Thymus (tissue), 11 donors: ENCODE measurements at regions not wholly inside any gene's neighbourhood (a gene's known extent, or its start where the extent isn't known, plus 50 kb on each side); places are given as distances from the start of the nearest gene placed in this dataset.

Experiments
- DNase-seq, 9 donors: peaks; one replicate each; pipeline ENCODE4 v3.0.0-alpha.2; 2013; ENCODE audit warnings: low spot score in 9 of 9, low read depth in 6 of 9, missing footprints in 1 of 9
- H3K27ac ChIP-seq, 2 donors: one replicate each; pipeline ENCODE4 v1.5.1; 2013; ENCODE audit warnings: control low read depth in 1 of 2, low read depth in 1 of 2, low read length in 1 of 2, mild to moderate bottlenecking in 1 of 2, moderate library complexity in 1 of 2
- H3K27me3 ChIP-seq, 2 donors: one replicate each; pipeline ENCODE4 v1.5.1; 2013; ENCODE audit warnings: low read length in 1 of 2; ENCODE audit not compliant: control insufficient read depth in 2 of 2, insufficient read depth in 1 of 2
- H3K36me3 ChIP-seq, 2 donors: one replicate each; pipeline ENCODE4 v1.5.1; 2013; ENCODE audit warnings: low read length in 1 of 2, mild to moderate bottlenecking in 1 of 2, moderate library complexity in 1 of 2; ENCODE audit not compliant: control insufficient read depth in 2 of 2, insufficient read depth in 2 of 2
- H3K4me1 ChIP-seq, 2 donors: one replicate each; pipeline ENCODE4 v1.5.1; 2013; ENCODE audit warnings: low read length in 2 of 2; ENCODE audit not compliant: control insufficient read depth in 2 of 2, insufficient read depth in 2 of 2
- H3K4me3 ChIP-seq, 2 donors: one replicate each; pipeline ENCODE4 v1.5.1; 2013; ENCODE audit warnings: low read length in 2 of 2, control low read depth in 1 of 2, mild to moderate bottlenecking in 1 of 2
- H3K9me3 ChIP-seq, 2 donors: one replicate each; pipeline ENCODE4 v1.5.1; 2013; ENCODE audit warnings: low read length in 1 of 2, mild to moderate bottlenecking in 1 of 2; ENCODE audit not compliant: control insufficient read depth in 2 of 2, insufficient read depth in 1 of 2
- WGBS: extraction: QIAGEN DNeasy Blood & Tissue Kit; methylation state at CpG from one replicate; pipeline ENCODE4 v1.1.7; 2013; 5-methylcytosine and 5-hydroxymethylcytosine counted together
- donor health status: healthy.

DNA sequence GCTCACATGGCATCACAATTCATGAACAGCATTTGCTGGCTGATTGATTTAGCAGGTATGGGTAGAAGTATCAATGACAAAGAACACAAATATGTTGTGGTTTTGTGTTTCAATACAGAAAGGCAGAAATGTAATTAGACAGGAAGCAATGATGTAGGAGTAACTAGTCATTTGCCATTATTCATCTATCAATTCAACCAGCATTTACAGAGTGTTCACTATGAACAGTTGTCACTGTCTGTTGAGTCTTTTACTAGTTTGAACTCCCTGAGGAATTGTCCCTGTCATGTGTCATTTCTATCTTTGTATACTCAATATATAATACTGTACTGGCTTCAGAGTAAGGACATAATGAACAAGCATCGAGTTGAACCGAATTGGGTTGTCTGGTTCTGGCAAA, 51.5 kb upstream of the ARHGAP24 start:
- Histone ChIP-seq H3K4me3 (no peak overlapping the region), H3K9me3 (peaks cover 0 to 3% of the 10 kb centered on the region in 2 donors), H3K27ac (no peak overlapping the region), H3K36me3 (no peaks in the 10 kb centered on the region), H3K4me1 (no peaks in the 10 kb centered on the region), H3K27me3 (no peaks in the 10 kb centered on the region)
- whole genome bisulfite sequencing: over 99% methylated on average over 2 of the region's 2 CpGs
- DNase-seq: no peak
